ENCODE measurements at regions not wholly inside any gene's neighbourhood (a gene's known extent, or its start where the extent isn't known, plus 50 kb on each side); places are given as distances from the start of the nearest gene placed in this dataset.

DNA sequence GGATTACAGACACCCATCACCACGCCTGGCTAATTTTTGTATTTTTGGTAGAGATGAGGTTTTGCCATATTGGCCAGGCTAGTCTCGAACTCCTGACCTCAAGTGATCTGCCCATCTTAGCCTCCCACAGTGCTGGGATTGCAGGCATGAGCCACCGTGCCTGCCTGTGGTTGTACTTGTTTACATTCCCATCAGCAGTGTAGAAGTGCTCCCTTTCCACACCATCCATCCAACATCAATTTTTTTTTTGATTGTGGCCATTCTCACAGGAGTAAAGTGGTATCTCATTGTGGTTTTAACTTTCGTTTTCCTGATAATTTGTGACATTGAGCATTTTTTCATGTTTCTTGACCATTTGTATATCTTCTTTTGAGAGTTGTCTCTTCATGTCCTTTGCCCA lies 1019.4 kb upstream of the SLC10A2 start:
- no peak for DNase-seq

DNA sequence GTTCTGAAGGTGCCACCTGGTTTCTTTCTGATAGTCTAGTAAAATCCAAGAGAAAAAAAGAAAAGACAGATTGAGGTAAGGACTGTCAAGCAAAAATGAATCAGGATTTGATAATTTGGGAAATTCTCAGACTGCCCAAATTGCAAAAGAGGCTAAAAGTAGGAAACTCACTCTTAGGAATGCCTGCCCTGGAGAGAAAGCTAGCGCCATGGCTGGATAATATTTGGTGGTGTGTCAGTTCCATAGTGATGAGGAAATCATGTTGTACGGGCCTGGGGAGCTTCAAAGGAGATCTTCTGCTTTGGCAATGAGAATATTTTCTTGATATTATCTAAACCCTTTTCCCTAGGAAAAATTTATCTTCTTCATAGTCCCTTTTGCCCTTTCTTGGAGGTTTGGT lies 1008.1 kb upstream of the SLC10A2 start:
- DNase-seq = no peak

DNA sequence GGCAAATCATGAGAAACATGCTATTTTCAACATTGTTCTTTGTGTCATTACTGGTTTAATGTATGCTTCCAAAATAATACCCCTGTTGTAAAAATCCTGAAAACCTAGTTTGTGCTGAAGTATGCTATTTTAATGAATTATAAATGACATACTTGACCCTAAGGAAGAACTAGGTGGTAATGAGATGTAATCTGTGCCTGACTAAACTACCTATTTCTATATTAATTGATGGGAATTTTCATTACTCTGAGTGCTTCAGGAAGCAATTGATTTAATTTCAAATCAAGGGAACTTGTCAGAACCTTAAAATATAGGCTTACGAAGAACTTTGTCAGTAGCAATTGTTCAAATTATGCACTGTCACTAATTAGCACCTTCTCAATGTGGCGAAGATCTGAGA lies 1005.6 kb upstream of the SLC10A2 start:
- no peak for DNase-seq

DNA sequence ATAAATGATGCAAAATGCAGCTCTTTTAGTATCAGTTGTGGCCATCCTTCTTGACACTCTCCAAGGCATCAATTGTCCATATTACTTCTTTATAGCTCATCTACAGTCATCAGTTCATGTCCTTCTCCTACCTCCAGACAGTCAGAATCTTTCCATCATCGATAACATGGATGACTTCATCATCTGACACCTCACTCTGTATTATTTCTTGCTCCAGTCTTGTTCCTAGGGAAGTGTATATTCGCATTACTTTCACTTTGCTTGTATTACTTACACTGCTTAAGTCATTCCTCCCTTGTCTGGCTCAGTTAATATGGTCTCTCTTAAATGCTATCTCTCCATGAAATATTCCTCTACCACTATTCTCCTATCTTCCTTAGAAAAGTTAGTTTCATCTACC lies 999.1 kb upstream of the SLC10A2 start:
- no peak for DNase-seq

DNA sequence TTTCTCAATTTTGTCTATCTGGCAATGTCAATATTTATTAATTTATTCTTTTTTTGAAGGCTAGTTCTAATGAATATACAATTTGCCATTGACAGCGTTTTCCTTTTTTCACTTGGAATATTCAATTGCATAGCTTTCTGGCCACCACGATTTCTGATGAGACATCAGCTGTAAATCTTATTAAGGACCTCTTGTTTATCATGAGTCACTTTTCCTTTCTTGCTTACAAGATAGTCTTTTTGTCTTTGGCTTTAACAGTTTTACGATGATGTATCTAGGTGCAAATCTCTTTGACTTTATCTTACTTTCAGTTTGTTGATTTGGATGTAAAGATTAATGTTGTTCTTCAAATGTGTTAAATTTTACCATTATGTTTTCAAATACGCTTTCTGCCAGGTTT lies 991.6 kb upstream of the SLC10A2 start:
- DNase-seq = no peak

DNA sequence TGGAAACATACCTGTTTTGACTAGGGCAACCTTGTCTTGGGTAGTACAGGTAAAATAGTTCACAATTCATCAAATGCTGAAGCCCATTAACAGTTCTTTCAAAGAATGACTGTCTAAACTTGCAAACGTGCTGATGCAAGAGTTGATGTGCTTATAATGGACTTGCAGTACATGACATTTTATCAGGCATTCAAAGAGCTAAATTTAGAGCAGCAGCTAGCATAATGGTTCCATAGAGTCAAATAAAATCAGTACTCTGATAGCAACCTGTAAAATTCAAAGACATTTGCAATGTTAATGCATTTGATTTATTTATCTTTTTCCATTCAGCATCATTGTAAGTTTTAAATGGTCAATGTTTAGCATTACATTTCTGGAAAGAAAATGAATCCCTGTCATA lies 979.7 kb upstream of the SLC10A2 start:
- no peak for DNase-seq

DNA sequence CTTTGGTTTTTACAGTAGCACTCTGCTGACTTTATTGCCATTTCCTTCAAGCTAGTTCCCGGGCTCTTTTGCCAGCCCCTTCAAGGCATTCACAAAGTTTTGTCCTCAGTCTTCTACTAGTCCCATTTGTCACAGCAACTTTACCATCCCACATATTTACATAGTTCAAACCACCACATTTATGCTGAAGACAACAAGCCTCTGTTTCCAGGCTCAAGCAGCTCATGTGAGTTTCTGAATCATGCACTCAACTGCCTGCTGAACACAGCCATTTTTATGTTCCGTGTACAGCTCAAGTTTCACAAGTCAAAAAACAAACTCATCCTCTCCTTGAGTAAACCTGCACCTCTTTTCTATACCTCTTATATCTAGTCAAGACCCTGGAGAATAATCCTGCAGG lies 977.0 kb upstream of the SLC10A2 start:
- DNase-seq = no peak

DNA sequence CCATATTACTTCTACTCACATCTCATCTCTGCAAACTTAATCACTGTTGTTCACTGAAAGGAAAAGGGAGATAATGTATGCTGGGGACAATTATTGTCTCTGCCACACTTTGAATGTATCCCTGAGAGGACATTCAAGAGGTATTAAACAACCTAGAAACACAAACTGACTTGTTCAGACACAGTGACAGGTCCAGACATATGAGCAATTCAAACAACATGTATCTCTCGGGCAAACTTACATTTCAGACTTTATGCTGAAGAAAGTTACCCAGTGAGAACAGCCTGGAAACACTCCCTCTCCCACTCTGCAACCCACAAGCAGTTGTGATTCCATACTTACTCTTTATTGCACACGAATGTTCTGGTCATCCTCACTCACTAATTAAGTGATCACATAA lies 968.7 kb upstream of the SLC10A2 start:
- DNase-seq = no peak

DNA sequence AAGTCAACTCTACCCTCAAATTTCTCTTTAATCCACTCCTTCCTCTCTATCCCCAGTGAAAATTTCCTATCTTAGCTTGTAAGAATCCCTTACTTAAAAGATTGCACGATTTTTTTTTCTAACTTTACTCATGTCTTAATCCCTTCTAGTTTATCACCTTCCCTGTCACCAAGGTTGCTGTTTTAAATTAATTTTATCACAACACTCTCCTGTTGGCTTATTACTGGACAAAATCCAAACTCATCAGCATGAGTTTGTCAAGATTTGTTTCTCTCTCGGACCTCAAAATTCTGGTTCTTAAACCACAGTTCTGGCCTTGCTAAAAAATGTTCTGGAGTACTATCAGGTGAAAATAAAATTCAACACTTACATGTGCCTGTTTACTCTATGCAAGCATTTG lies 959.1 kb upstream of the SLC10A2 start:
- no peak for DNase-seq

DNA sequence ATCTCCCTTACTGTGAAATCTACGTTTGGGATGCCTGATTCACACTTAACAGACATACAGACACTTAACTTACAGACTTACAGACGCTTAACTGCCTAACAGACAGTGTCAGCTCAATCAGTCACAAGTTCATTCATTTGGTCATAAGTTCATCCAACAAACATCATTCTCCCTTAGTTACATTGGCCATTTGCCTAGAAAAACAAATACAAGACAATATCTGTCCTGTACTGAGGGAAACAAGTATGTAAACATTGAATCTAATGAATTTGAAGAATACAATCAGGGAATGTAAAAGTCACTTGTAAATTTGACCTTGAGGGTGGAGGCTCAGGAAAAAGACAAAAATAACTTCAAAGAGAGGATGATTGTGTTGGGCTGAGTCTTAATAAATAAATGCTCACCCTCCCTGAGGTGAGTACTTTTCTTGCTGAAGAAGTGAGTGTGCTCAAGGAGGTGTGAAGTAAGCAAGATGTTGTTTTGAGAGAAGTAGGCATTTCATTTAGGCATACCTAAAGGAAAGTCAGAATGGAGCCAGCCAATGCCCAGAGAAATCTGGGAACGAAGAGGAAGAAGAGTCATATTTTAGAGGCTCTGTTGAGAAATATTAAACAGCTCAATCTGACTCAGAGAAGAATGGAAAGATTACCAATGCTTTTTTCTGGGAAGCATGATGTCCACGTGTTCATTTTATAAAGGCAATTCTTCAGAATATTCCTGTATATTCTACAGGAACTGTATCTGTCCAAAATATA lies 958.4 kb upstream of the SLC10A2 start:
- DNase-seq = no peak

DNA sequence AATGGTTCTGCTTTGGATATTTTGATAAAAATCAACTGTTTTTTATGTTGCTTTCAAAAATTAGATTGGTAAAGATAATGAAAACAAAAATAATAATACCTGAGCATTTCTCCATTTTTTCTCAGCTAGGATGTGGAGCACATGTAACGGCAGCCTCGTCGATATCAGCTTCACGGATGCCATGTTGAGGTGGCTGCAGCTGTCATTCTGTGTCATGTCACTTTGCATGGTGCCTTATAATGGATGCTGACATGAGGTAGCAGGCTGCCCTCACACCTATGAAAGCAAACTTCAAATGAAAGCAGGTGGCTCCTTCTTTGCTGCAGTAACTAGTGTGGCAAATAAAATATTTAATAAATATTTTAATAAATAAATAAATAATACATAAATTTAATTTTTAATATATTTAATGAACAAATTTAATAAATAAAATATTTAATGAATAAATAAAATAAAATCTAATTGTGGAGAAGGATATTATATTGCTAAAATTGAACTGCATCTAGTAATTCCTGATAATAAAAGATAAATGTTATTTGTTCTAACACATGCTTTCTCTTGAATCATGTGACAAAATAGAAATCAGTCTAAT lies 955.7 kb upstream of the SLC10A2 start:
- no peak for DNase-seq

DNA sequence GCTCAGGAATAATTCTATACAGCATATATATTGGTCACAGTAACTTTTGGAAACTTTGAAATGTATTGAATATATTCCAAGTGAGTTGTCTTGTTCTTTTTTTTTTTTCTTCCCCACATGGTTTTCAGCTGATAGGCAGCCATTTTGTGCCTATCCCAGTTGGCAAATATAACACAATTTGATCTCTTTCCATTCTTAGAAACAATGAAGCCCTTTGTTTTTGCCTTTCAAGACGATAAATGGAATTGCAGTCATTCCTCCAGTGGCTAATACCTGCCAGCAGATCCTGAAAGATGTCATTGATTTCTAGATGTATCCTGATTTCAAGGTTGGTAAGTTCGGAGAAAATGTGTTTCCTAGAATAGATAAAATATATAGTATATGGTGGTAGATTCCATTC lies 951.1 kb upstream of the SLC10A2 start:
- DNase-seq = no peak

DNA sequence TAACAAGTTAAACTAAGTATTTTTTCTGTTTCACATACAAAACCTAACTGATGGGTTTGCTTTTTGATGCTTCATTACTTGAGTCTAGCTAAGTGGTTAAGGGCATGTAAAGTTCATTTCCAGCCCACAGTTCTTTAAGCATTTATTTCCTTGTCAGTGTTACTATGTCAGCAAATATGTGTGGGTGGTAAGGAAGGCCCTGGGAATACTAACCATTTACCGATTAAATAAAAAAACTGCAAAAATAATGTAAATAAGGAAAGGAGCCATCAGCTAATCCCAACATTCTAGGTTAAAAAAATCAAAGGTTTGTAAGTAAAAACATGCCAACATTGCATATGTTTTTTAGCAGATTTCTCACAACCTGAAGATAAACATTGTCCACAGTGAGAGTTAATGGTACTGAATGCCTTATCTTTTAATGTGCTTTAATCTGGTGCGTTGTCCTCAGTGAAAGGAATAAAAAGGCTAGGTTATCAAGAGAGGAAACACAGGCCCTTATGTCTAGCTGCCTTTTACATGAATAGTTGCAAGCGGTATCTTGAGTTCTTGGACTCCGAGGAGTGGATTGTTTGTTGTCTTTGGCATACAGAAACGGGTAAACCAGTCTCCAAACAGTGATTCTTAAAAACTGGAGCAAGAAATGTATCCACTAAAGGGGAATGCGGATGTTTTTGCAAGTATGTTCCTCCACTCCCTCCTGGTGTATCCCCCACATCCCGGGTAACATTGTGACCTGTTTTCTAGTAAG lies 949.6 kb upstream of the SLC10A2 start:
- DNase-seq = no peak

DNA sequence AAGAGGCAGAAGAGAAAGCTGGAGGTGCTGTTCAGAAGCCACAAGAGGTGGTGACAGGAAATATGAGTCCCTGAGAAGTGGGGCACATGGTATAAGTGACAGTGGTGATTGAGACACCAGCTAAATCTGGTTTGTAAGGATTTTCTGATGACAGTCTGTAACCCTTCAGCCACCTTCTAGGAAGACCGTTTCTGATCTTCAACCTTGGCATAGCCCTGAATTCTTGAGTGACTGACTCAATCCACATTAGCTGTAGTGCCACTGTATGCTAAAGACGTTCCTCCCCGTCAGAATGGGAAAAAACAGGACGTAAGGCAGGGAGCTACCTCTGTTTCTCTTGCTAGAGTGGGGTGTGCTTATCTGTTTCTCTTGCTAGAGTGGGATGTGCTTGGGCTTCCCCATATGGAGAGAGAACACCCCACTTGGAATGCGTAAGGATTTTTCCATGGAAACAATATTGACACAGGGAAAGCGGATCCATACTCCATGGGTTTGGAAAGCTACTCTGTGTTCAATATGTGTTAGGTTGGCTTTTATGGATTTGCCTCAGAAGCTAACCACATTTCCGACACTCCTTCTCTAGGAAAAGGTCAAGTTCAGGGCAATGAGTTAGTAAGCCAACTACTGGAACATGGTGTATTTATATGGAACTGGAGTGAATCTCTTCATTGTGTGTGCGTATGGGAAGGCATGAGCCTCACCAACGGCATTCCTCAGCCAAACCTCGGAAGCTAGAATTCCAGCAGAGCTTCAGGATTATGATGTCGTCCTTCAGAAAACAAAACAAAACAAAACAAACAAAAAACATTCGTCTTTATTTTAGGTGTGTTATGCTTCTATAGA lies 948.8 kb upstream of the SLC10A2 start:
- no peak for DNase-seq

DNA sequence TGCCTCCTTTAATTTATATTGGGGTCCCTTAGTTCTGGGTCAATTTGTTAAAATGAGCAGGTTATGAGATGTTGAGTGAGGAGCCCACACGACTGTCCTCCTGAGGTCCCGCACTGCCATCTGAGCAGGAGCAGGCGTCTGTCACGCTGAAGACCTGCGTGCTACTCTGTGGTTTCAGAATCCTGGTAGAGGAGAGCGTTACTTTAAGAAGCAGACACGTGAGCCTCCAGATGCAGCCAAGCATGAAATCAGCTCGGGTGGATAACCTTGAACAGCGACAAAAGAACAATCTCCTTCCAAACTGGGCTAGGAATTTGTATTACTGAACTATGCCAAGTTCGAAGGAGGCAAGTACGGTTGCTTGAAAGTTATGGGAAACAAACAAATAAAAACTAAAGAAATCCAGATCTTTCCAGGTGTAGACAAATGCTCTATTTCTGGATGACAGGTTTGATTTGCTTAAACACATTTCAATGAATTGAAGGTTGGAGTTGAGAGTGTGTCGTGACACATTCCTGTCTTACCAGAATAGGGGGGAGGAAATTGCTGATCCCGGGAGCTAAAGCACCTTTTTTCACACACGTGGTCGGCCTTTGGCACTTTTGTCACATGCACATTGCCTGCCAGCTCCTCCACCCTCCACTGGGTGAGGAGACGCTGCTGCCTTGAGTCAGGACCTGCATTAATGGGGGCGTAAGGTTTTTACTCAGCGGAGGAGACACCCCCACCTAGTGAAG lies 945.5 kb upstream of the SLC10A2 start:
- no peak for DNase-seq

DNA sequence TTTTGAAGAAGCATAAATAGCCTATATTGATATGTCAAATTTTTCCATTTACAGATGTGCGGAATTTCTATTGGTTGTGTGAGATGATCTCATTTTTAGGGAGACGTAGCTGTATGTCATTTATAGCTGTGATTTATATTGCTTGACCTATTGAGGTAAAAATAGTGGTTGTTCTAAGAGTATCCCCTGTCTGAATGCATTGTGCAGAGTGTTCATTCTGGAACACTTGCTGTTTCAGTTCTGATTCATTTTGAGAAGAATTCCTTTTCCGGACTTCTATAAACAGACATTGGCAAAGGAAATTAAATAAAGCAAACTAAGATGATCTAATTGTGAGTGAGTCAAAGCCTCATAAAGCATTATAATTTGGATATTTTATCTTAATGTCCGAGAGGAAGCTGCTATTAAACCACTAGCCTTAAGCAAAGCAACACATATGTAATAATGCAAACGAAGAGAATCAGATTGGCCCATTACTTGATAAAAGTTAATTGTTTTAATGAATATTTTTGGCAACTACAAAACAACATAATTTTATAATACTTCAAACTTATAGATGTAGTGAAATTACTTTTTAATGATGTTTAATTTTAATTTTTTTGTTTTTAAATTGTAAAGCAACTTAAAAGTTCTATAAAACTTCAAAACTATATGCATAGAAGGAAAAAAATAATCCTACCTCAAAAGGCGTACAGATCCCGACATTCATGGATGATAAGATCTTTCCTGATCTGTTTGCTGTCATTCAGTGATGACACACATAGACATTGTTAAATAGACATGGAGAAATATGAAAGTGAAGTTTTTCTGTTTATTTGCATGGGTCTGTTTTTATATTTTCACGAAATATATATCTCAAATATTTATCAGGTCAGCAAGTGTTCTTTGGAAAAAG lies 942.6 kb upstream of the SLC10A2 start:
- DNase-seq = no peak

DNA sequence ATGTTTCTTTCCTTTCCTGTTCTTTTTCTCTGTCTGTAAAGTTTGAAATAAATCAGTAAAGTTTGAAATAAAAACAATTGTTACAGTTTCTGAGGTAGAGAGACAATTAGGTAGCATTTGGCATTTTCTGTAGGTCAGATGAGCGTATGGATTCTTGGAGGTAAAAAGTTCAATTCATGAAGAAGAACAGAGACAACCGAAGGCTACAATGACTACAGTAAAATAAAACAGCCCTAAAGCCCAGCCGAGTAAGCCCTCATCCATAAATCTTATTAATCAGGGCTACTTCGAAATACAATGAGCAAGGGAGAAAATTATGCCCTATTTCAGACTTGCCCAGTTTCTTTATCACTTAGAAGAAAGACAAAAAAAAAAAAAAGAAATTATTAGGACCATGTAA lies 941.9 kb upstream of the SLC10A2 start:
- DNase-seq = no peak

DNA sequence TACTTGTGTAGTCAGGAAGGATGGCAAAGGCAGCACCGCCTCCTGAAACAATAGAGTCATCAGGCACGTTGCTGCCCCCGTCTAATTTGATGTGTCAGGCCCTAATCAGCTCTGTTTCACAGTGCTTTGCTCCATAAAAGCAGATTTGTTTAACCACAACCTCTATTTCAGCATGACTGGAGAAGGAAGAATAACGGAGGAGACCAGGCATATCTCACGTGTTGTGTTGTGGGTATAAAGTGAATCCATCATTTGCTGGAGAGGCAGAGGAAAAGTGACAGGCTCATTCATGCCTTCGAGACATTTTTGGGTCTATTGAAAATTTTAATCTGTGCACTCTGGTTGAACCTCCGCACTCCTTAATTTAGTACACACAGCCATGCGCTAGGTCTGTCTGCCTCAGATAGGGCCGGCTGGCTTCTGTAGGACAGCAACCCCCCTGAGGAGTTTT lies 940.4 kb upstream of the SLC10A2 start:
- no peak for DNase-seq

DNA sequence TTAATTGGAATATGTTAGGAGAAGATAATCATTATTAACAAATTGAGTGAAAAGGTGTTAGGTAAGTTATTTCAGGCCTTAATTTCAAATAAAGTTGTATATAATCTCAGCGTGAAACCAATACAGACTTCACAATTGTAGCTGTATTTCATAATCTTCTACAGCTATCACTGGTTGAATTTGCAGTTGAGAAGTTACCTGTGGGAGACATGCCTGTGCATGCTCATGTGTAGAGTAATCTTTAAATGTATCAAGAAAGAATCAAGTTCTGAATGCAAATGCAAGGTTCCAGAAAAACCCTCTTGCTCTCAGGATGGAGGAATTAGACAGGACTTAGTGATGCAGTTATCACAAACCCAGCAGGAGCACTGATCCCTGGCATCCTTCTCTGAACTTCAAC lies 938.4 kb upstream of the SLC10A2 start:
- DNase-seq = no peak

DNA sequence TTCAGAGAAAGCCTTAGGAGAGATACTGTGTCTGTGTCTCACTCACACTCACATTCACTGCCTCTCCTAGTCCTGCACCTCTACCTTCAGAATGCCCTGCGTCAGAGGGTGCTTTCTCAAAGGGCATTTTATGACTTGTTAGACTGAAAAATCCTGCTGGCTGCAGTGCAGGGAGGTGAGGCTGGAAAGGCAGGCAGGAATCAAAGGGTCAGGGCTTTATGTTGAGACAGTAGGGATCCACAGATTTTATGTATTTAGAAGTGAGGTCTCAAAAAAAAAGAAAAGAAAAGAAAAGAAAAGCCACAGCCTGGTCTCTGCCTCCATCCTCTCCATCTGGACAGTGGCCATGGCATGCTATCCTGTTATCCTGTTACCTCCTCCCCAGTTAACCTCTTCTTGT lies 936.0 kb upstream of the SLC10A2 start:
- no peak for DNase-seq

DNA sequence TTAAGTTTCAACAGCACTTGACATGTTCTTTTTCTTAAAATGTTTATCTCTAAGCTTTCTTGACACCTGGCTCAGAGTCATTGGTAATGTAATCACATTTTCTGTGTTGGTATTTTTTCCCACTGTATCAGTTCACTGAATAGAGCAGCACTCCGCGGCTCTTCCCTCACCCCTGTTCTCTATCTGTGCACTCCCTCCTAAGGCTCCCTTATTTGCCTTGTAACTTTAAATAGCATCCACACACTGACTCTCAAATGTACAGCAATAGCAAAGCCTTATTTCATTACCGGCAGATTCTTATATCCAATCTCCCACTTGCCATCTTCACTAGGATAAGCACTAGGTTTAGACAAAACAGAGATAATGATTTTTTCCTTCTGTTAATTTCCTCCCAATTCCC lies 935.5 kb upstream of the SLC10A2 start:
- no peak for DNase-seq
